GM19035 (cell line): ENCODE measurements at regions not wholly inside any gene's neighbourhood (a gene's known extent, or its start where the extent isn't known, plus 50 kb on each side); places are given as distances from the start of the nearest gene placed in this dataset.
"Not testable (repeated sequence)": the region's sequence is repeated elsewhere in the genome, so short reads cannot be mapped to it uniquely, and the experiment has no call there.

Source experiments
- ATAC-seq: cut with Tn5 transposase; IDR thresholded peaks from one replicate; pipeline ENCODE4 v1.9.1; 2021; ENCODE audit not compliant: unreplicated experiment

DNA sequence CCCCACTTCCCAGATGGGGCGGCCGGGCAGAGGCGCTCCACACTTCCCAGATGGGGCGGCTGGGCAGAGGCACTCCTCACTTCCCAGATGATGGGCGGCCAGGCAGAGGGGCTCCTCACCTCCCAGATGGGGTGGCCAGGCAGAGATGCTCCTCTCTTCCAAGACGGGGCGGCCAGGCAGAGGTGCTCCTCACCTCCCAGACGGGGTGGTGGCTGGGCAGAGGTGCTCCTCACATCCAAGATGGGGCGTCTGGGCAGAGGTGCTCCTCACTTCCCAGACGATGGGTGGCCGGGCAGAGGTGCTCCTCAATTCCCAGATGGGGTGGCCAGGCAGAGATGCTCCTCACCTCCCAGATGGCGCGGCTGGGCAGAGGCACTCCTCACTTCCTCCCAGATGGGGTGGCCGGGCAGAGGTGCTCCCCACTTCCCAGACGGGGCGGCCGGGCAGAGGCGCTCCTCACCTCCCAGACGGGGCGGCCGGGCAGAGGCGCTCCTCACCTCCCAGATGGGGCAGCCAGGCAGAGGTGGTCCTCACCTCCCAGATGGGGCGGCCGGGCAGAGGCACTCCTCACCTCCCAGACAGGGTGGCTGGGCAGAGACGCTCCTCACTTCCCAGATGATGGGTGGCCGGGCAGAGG is 275.2 kb downstream of the LIPI start:
- ATAC-seq, result not testable (repeated sequence)

DNA sequence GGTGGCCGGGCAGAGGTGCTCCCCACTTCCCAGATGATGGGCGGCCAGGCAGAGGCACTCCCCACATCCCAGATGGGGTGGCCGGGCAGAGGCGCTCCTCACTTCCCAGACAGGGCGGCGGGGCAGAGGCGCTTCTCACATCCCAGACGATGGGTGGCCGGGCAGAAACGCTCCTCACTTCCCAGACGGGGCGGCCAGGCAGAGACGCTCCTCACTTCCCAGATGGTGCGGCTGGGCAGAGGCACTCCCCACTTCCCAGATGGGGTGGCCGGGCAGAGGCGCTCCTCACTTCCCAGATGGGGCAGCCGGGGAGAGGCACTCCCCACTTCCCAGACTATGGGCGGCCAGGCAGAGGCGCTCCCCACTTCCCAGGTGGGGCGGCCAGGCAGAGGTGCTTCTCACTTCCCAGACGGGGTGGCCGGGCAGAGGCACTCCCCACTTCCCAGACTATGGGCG is 275.8 kb downstream of the LIPI start:
- not testable (repeated sequence) for ATAC-seq

DNA sequence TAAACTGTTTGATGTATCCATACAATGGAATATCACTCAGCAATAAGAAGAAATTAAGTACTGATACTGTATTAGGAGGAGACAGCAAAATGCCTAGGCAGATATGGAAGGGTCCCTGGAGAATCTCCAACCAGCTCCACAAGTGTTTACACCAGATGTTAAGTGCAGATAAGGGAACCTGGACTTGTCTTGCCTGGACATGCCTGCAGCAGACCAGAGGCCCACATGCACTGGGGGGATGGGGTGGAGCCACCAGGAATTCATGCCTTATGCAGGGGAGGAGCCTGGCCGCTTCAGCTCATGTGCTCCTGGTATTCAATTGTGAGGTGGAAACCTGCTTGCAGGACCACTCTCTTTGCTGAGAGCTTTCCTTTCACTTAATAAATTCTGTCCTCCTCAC is 287.6 kb downstream of the LIPI start:
- ATAC-seq, result not testable (repeated sequence)

DNA sequence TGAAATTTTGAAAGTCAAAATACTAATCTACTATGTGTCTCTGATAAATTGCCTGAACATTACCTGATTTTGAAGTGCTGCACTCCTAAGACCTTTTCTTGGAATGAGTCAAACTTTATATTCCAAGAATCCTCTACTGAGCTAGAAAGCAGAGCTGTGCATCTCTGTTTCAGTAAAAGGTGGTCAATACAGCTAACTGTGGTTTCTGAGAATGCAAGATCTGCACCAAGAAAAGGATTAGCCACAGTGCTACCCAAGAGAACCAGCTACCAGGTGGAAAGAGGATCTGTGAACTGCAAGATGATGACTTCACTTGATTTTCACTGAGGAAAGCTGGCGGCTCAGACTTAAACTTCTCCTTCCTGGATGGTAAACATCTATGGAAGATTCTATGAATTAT is 289.3 kb downstream of the LIPI start:
- not testable (repeated sequence) for ATAC-seq

DNA sequence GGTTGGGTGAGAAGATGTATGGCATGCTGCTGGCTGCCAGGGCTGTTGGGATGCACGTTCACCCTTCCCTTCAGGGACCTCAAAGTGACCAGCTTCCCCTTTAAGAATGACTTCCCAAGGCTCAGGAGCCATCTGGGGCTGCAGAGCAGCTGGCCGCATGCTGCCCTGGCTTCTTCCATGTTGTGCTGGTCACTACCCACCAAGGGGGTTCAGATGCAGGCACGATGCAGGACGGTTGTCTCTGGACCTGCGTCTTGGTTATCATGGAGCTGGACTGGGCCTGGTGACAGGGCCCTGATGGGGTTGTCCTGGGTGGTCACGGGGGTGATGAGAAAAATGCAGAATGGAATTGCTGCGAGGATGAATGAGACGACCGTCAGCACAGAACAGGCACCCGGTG is 297.8 kb downstream of the POTED start:
- ATAC-seq, result not testable (repeated sequence)

DNA sequence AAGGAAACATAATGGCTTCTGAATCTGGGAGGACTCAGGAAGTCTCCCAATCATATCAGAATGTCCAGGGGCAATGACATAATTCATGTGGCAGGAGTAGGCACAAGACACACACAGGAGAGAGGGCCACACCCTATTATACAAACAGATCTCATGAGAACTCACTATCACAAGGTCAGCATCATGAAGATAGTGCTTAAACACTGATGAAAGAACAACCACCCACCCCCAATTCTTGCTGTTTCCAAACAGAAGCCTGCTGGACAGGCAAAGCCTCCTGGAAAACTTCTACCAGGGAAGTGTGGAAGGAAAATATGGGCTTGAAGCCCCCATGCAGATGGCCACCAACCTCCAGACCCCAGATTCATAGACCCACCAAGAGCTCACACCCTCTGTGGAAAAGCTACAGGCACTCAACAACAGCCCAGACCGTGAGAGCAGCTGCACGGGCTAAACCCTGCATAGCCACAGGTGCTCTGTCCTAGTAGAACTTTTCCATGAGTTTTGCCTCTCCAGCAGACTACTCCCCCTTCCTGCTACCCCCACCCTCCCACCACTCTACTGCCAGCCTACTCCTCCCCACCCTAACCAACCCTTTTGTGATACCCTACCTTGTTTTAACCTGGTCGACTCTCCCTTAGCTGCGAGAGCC is 287.1 kb downstream of the POTED start:
- ATAC-seq, result not testable (repeated sequence)

DNA sequence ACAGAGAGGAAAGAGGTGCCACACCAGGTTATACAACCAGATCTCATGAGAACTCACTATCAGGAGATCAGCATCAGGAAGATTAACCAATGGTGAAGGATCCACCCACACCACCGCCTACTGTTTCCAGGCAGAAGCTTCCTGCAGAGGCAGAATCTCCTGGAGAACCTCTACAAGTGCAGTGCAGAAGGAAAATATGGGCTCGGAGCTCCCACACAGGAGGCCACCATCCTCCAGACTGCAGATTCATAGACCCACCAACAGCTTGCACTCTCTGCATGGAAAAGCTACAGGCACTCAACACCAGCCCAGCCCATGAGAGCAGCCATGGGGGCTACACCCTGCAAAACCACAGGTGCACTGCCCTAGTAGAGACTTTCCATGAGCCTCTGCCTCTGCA is 284.0 kb downstream of the POTED start:
- not testable (repeated sequence) for ATAC-seq

DNA sequence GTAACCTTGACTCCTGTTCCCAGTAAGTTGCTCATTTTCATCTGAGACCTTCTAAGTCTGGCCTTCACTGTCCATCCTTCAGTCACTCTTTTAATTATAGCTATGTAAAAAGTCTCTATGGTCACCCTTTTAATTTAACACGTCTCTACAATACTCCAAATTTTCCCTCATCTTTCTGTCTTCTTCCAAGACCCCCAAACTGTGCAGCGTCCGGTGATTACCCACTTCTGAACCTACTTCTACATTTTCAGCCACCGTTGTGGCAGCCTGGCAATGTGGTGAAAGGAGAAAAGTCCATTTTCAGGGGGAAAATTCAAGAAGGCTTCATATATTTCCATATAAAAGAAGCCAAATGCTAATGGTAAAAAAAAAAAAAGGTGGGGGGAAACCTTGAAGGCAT is 283.4 kb downstream of the POTED start:
- ATAC-seq, result not testable (repeated sequence)

DNA sequence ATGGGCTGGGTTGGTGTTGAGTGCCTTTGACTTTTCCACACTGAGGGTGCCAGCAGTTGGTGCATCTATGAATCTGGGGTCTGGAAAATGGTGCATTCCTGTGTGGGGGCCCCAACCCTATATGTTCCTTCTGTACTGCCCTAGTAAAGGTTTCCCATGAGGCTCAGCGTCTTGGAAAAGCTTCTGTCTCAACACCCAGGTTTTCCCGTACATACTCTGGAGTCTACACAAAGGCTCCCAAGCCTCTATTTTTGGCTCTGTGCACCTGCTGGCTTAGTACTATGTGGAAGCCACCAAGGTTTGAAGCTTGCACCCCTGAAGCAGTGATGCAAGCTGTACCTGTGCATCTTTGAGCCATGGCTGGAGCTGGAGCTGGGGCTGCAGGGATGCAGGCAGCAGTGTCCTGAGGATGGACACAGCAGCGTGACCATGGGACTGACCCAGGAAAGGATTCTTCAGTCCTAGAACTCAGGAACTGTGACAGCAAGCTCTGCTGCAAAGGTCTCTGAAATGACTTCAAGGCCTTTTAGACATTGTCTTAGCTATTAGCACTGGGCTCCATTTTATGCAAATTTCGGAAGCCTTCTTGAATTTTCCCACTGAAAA is 282.7 kb downstream of the POTED start:
- ATAC-seq, result not testable (repeated sequence)

DNA sequence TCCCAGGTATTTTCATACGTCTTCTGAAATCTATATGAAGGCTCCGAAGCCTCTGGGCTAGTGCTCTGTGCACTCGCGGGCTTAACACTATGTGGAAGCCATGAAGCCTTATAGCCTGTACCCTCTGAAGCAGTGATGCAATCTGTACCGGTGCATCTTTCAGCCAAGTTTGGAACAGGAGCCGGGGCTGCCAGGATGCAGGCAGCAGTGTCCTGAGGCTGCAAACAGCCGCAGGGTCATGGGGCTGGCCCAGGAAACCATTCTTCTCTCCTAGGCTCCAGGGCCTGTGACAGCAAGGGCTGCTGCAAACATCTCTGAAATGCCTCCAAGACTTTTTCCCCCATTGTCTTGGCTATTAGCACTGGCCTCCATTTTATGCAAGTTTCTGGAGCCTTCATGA is 279.6 kb downstream of the POTED start:
- ATAC-seq, result not testable (repeated sequence)

DNA sequence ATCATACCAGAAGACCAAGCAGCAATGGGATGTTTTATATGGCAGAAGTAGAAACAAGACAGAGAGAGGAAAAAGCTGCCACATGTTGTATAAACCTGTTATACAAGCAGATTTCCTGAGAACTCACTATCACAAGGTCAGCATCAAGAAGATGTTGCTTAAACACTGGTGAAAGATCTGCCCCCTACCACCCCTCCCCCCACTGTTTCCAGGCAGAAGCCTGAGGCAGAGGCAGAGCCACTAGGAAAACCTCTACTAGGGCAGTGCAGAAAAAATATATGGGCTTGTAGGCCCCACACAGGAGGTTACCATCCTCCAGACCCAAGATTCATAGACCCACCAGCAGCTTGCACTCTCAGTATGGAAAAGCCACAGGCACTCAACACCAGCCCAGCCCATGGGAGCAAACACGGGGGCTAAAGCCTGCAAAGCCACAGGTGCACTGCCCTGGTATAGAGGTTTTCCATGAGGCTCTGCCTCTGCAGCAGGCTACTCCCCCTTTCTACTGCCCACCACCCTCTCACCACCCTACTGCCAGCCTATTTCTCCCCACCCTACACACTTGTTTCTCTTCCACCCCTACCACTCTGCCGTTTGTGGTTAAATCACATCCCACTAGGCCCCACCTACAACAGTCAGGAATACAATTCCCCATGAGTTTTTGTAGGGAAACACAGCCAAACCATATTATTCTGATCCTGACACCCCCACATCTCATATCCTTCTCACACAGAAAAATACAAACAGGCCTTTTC is 274.2 kb downstream of the POTED start:
- not testable (repeated sequence) for ATAC-seq

DNA sequence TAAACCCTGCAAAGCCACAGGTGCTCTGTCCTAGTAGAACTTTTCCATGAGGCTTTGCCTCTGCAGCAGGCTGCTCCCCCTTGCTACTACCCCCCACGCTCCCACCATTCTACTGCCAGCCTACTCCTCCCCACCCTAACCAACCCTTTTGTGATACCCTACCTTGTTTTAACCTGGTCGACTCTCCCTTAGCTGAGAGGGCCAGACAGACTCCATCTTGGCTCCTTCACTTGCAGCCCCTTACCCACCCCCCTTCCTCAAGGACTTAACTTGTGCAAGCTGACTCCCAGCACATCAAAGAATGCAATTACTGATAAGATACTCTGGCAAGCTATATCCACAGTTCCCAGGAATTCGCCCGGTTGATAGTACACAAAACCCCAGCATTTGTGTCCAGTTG is 267.9 kb downstream of the POTED start:
- ATAC-seq, result not testable (repeated sequence)

DNA sequence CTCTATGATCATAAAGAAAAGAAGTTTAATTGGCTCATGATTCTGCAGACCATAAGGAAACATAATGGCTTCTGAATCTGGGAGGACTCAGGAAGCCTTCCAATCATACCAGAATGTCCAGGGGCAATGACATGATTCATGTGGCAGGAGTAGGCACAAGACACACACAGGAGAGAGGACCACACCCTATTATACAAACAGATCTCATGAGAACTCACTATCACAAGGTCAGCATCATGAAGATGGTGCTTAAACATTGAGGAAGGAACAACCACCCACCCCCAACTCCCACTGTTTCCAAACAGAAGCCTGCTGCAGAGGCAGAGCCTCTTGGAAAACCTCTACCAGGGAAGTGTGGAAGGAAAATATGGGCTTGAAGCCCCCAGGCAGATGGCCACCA is 267.4 kb downstream of the POTED start:
- ATAC-seq, result not testable (repeated sequence)

DNA sequence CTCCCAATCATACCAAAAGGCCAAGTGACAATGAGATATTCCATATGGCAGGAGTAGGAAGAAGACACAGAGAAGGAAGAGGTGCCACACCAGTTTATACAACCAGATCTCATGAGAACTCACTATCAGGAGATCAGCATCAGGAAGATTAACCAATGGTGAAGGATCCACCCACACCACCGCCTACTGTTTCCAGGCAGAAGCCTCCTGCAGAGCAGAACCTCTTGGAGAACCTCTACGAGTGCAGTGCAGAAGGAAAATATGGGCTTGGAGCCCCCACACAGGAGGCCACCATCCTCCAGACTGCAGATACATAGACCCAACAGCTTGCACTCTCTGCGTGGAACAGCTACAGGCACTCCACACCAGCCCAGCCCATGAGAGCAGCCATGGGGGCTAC is 264.4 kb downstream of the POTED start:
- ATAC-seq, result not testable (repeated sequence)

DNA sequence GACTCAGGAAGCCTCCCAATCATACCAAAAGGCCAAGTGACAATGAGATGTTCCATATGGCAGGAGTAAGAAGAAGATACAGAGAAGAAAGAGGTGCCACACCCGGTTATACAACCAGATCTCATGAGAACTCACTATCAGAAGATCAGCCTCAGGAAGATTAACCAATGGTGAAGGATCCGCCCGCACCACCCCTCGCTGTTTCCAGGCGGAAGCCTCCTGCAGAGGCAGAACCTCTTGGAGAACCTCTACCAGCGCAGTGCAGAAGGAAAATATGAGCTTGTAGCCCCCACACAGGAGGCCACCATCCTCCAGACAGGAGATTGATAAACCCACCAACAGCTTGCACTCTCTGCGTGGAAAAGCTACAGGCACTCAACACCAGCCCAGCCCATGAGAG is 245.1 kb downstream of the POTED start:
- ATAC-seq, result no peak

DNA sequence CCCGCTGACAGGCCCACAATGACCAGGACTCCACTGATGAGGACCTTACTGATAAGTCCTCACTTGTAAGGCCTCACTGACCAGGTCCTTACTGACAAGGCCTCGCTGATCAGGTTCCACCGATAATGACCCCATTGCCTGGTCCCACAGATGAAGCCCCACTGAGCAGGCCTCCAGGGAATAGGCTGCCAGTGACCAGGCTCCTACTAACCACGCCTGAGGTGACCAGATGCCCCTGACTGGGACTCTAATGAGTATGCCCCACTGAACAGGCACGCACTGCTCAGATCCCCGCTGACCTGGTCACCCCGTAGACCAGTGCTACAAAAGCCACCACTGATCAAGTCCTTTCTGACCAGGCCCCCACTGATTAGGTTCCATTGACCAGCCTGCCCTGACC is 241.2 kb downstream of the POTED start:
- ATAC-seq, result not testable (repeated sequence)

DNA sequence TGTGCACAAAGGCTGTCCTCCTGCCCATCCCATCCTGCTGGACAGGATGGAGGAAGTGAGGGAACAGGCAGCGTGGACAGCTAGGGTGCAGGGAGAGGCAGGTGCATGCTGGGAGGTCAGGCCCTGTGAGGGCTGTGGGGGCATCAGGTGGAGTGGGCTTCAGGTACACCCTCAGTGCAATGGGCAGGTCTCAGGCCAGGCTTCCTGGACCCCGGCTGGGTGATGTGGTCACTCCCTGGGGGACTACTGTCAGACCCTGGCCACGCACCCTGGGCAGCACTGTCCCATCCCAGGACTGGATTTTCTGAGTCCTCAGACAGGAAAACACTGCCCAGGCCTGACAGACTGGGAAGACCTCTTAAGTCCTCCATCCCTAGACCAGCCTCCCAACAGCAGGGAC is 239.9 kb downstream of the POTED start:
- ATAC-seq, result not testable (repeated sequence)

DNA sequence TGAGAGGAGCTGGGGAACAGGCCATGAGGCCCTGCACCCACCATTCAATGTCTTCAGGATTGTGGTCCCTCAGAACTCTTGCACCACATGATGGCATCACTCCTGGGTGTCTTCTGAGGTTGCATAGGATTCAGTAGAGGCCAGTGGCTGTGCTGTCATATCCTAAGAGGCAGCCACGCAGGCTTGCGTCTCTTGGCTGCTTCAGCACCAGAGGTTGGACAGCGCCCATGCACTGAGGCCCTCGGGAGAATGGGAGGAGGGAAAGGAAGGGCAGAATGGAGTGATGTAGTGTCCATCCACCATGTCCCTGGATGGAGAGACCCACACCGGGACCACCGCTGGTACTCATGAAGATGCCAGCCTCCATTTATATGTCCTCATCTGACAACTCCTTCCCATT is 237.1 kb downstream of the POTED start:
- not testable (repeated sequence) for ATAC-seq

DNA sequence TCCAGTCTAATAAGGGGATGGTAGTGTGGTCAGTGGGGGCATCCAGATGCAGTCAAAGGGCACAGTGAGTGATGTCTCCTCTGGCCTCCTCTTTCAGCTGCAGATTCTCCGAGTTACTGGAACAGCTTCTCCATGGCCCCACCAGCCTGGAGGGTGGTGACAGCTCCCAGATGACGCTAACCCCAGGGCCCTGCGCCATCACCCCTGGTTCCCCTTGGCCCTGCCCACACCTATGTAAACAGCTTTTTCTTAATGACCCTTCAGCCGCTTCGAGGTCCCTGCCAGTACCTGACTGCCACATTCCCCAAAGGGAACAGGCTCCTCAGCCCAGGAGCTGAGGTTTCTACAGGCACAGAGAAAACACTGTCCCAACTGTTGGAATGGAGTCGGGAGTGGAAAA is 235.0 kb downstream of the POTED start:
- not testable (repeated sequence) for ATAC-seq

DNA sequence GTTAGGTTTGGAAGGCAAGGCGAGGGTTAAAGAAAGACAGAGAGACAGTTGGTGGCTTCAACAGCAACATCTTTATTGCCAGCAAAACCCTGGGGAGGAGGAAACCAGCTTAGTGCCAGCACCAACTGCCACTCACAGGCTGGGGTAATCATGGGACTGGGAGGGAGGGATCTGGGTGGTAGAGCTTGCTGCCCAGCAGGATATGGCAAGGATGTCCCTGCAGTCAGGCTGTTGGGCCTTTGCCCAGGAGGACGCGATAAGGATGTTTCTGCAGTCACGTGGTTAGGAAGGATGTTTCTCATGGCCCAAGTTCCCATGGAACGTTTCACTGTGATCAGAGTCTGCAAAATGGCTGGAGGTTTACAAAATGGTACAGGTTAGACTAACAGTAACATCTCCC is 233.5 kb downstream of the POTED start:
- ATAC-seq, result not testable (repeated sequence)

DNA sequence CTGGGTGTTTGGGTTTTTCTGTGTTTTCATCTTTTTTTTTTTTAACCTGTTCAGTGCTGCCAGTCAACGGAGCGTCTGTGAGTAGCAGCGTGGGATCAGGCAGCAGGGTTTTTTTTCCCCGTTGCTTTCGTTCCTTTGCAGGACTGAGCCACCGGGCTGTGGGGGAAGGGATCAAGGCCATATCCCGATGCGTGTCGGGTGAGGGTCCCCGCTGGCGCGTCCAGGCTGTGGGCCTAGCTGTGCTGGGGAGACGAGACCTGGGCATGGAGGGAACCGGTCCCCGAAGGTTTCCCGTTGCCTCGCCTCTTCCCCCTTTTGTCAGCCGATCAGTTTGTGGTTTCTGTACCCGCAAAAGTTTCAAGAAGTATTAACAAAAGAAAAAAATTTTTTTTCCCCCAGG is 218.1 kb downstream of the POTED start:
- not testable (repeated sequence) for ATAC-seq
